Right atrium auricular region (tissue), 2 donors: ENCODE measurements at regions not wholly inside any gene's neighbourhood (a gene's known extent, or its start where the extent isn't known, plus 50 kb on each side); places are given as distances from the start of the nearest gene placed in this dataset.

Experiments
- DNase-seq: peaks from one replicate; pipeline ENCODE4 v3.0.0-alpha.2; 2019; ENCODE audit warnings: low spot score
- H3K27ac ChIP-seq, 2 donors: fragments of 200-600 bp; sonication (generic); 1 replicate in 1 of 2; 2 replicates in 1 of 2; pipeline ENCODE4 v1.5.1; 2016 to 2019
- H3K27me3 ChIP-seq, 2 donors: fragments of 200-600 bp; sonication (generic); one replicate each; pipeline versions ENCODE4 v1.5.1 to v1.6.0; 2017 to 2019
- H3K36me3 ChIP-seq: fragments of 200-600 bp; sonication (generic); one replicate; pipeline ENCODE4 v1.5.1; 2016
- H3K4me1 ChIP-seq, 2 donors: fragments of 200-600 bp; sonication (generic); one replicate each; pipeline versions ENCODE4 v1.5.1 to v1.6.0; 2017 to 2019
- H3K4me3 ChIP-seq, 2 donors: fragments of 200-600 bp; sonication (generic); 1 replicate in 1 of 2; 2 replicates in 1 of 2; pipeline ENCODE4 v1.5.1; 2017 to 2019; ENCODE audit warnings: mild to moderate bottlenecking in 1 of 2, moderate library complexity in 1 of 2
- H3K9me3 ChIP-seq, 2 donors: fragments of 200-600 bp; sonication (generic); one replicate each; pipeline ENCODE4 v1.5.1; 2019
- CTCF ChIP-seq, 2 donors: fragments of 200-600 bp; sonication (generic); IDR thresholded peaks; one replicate each; pipeline ENCODE4 v1.5.1; 2019; ENCODE audit warnings: antibody characterized with exemption in 2 of 2

GRCh38 chr11:26830757-26831156 lies 108.9 kb upstream of the SLC5A12 start:
- TF ChIP-seq CTCF (IDR thresholded peaks at IDR 0.05): no peak
- Histone ChIP-seq H3K4me1 (no peaks in the 10 kb centered on the region), H3K9me3 (no peaks in the 10 kb centered on the region), H3K36me3 (no peaks in the 10 kb centered on the region), H3K27me3 (no peaks in the 10 kb centered on the region), H3K27ac (no peak overlapping the region), H3K4me3 (no peak overlapping the region)
- DNase-seq: no peak

GRCh38 chr11:26834601-26835000 lies 112.7 kb upstream of the SLC5A12 start:
- Histone ChIP-seq H3K27ac (no peak overlapping the region), H3K27me3 (no peaks in the 10 kb centered on the region), H3K4me1 (no peaks in the 10 kb centered on the region), H3K36me3 (no peaks in the 10 kb centered on the region), H3K9me3 (no peaks in the 10 kb centered on the region), H3K4me3 (no peak overlapping the region)
- TF ChIP-seq CTCF (IDR thresholded peaks at IDR 0.05): no peak
- no peak for DNase-seq

GRCh38 chr11:26835611-26836010 lies 113.8 kb upstream of the SLC5A12 start:
- Histone ChIP-seq H3K27me3 (no peaks in the 10 kb centered on the region), H3K36me3 (no peaks in the 10 kb centered on the region), H3K4me1 (no peaks in the 10 kb centered on the region), H3K9me3 (no peaks in the 10 kb centered on the region), H3K4me3 (no peak overlapping the region), H3K27ac (no peak overlapping the region)
- no peak for TF ChIP-seq CTCF (IDR thresholded peaks at IDR 0.05)
- DNase-seq: no peak

- TF ChIP-seq CTCF (IDR thresholded peaks at IDR 0.05): no peak
- Histone ChIP-seq H3K4me3 (no peak overlapping the region), H3K9me3 (no peaks in the 10 kb centered on the region), H3K36me3 (no peaks in the 10 kb centered on the region), H3K27me3 (no peaks in the 10 kb centered on the region), H3K27ac (no peak overlapping the region), H3K4me1 (no peaks in the 10 kb centered on the region)
- DNase-seq: no peak
These were observed 115.3 kb upstream of the SLC5A12 start for GRCh38 chr11:26837154-26837553.

DNA sequence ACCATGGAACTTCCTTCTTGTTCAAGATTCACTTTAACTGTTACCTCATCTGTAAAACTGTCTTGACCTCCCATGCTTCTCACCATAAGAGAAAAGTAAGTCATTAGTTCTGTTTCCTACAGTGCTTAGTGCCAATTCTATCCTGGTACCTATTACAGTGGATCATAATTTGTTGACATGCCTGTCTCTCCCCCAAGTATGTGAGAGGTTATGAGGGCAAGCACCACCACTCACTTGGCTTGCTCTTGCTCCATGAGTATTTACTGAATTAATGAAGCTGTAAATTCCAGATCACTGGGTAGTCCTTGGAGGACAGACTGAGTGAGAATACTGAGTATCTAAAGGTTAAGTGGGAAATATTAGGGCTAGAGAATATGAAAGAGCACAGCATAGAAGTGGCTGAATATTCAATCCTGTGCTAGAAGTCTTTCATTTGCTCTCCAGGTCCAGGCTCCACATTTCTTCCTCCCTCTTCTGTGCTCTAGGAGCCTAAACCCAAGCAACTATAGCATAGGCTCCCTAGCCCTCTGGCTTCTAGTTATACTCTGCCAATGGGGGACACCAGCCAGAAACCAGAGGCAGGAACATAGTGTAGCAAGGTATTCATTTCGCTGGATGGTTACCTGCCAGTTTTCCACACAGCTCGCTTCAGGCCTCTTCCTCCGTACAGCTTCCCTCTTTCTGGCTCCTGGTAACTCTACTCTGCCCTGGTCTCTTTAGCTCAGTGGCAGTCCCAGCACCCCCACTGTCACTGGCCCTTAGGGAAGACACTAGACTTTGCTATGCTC lies 118.2 kb upstream of the SLC5A12 start:
- Histone ChIP-seq H3K4me3 (no peak overlapping the region), H3K4me1 (no peaks in the 10 kb centered on the region), H3K27ac (peak overlapping the region in 1 of 2 donors; percentile 70), H3K36me3 (no peaks in the 10 kb centered on the region), H3K9me3 (no peaks in the 10 kb centered on the region), H3K27me3 (no peaks in the 10 kb centered on the region)
- no peak for DNase-seq
- TF ChIP-seq CTCF (IDR thresholded peaks at IDR 0.05): no peak
